ENCODE measurements at regions not wholly inside any gene's neighbourhood (a gene's known extent, or its start where the extent isn't known, plus 50 kb on each side); places are given as distances from the start of the nearest gene placed in this dataset.

GRCh38 chr3:28698706-28699105 lies 350.1 kb upstream of the AZI2 start:
- TF ChIP-seq SP1 (IDR thresholded peaks at IDR 0.05) (no peak), ELF4 (IDR thresholded peaks at IDR 0.05) (no peak), LEF1 (IDR thresholded peaks at IDR 0.05; ENCODE audit: borderline replicate concordance) (no peak), CTBP1 (IDR thresholded peaks at IDR 0.05; ENCODE audit: borderline replicate concordance) (no peak), SUZ12 (IDR thresholded peaks at IDR 0.05) (no peak), FOXM1 (IDR thresholded peaks at IDR 0.05; ENCODE audit: borderline replicate concordance) (no peak)

Data from HEK293T (cell line).